Uterus (tissue), 2 donors: ENCODE measurements at regions not wholly inside any gene's neighbourhood (a gene's known extent, or its start where the extent isn't known, plus 50 kb on each side); places are given as distances from the start of the nearest gene placed in this dataset.

ENCODE experiments used
- POLR2A ChIP-seq, 2 donors: fragments of 450-650 bp; IDR thresholded peaks; one replicate each; pipeline ENCODE4 v1.6.1; 2016; ENCODE audit warnings: antibody characterized with exemption in 2 of 2, mild to moderate bottlenecking in 1 of 2, moderate library complexity in 1 of 2
- TF ChIP-seq, protein P1 (sequence below), 4 experiments: fragments of 200-600 bp in 2 of 4; fragments of 450-650 bp in 2 of 4; sonication (generic) in 2 of 4; IDR thresholded peaks; one replicate each; pipeline ENCODE4 v1.5.1; 2016 to 2019; ENCODE audit warnings: antibody characterized with exemption in 4 of 4, mild to moderate bottlenecking in 2 of 4, moderate library complexity in 1 of 4

DNA sequence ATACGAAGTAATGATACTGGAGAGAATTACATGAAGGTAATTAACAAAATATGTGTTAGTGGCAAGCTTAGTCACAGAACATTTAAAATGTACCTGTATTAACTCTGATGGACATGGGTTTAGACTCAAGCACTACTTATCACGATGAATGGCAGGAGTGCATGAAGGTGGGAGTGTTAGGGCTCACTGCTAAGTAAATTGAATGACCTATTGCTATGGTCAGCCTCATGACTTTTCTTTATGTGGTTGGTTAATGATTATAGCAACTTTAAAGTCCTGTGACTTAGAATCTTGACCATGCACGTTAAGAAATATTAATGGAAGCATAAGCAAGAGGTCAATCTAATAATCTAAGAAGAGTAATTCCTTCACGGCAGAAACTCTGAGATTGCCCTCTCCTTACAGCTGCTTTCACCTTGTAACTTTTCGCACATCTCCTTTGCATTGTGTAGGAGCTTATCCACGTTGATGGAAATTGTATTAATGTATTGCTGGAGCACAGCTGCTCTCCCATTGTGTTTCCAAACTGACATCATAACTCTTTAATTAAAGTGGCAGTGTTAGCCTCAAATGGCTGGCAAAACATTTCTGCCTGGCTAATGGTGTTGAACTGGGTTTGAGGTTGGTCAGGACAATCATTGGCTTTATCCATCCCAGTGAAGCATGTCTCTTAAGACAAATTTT is 114.5 kb downstream of the RXFP2 start:
- TF ChIP-seq, protein P1, sequence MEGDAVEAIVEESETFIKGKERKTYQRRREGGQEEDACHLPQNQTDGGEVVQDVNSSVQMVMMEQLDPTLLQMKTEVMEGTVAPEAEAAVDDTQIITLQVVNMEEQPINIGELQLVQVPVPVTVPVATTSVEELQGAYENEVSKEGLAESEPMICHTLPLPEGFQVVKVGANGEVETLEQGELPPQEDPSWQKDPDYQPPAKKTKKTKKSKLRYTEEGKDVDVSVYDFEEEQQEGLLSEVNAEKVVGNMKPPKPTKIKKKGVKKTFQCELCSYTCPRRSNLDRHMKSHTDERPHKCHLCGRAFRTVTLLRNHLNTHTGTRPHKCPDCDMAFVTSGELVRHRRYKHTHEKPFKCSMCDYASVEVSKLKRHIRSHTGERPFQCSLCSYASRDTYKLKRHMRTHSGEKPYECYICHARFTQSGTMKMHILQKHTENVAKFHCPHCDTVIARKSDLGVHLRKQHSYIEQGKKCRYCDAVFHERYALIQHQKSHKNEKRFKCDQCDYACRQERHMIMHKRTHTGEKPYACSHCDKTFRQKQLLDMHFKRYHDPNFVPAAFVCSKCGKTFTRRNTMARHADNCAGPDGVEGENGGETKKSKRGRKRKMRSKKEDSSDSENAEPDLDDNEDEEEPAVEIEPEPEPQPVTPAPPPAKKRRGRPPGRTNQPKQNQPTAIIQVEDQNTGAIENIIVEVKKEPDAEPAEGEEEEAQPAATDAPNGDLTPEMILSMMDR (IDR thresholded peaks at IDR 0.05) = no peak
- TF ChIP-seq POLR2A (IDR thresholded peaks at IDR 0.05) = no peak
